ENCODE measurements at regions not wholly inside any gene's neighbourhood (a gene's known extent, or its start where the extent isn't known, plus 50 kb on each side); places are given as distances from the start of the nearest gene placed in this dataset.

DNA sequence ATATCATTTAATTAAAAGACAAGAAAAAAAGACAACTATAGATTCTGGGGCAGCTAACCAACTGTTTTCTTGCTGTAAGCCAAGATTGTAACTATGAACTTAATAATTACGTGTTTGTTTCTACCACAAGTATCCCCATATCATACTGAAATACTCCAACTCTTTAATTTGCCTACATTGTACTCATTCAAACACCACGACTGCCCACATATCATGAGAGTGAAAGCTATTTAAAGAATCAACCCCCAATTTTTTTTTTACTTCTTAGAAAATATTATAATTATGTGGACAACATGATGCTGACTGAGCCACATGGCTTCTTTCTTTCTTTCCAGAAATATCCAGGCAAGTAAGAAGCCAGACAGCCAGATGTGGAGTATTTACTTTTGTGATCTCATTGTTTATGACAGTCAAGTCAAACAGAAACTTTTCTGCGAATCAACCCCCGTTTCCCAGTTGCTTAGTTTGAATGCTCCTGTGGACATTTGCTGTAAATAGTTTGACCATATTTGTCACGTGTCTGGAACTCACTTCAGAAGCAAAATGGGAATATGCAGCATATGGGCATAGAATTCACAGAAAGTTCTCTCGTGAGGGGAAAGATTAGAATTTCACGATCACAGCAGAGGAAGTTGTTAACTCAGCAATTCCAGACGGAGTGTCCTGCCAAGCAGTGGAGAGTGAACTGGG lies 126.8 kb upstream of the PSMD7 start:
- no peak for FAIRE-seq

GRCh38 chr16:74169066-74169465 lies 127.5 kb upstream of the PSMD7 start:
- no peak for FAIRE-seq

DNA sequence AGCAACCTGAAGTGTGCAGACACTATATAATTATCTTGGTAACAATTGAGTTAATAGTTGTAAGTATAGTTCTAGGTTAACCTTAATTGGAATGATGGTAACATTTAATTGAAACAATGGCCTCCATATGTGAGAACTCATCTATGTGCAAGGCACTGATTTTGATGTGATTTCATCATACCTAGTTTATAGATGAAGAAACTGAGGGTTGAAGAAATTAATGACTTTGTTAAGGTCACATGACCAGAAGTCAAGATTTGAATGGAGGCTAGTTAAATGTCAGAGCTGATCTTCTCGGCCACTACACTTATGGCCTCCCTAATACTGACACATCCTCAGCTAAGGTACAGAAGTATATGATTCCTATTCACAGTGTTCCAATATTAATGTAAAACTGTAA lies 128.2 kb upstream of the PSMD7 start:
- FAIRE-seq = no peak

DNA sequence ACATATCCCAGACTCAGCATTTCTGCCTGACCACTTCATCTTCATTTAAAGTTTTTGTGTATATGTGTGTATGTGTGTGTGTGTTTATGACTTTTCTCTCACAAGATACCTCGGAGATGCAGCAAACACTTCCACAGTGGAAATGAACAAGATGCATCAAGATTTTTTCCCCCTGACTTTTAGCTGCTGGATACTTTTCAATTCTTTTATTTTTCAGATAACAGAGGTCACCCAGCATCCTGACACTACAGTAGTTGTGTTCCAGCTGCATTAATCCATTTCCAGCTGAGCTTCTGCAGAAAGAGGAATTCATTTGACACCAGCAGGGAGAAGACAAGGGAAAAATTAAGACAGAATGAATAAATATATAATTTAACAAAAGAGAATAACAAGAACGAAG lies 130.2 kb upstream of the PSMD7 start:
- FAIRE-seq = no peak

DNA sequence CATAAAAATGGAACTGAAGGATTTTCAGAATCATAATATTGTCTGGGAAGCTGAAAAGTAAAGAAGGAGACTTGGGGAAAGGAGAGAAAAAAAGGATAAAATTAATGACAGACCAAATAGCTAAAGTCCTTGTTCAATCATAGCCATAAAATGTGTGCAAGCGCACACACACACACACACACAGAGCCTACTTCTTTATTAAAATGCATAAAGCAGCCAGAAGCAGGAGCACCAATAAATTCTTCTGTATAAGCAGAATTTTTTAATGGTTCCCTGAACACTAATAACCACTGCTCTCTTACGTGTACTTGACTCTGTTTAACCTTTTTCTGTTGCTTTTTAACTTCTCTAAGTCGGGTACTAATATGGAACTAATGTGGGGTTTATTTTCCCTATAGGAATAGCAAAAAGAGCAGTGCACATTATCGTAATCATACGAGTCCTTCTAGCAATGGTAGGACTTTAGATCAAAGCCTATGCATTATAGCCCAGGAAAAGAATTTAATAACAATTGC lies 131.0 kb upstream of the PSMD7 start:
- FAIRE-seq = no peak

- no peak for FAIRE-seq
These were observed 135.9 kb upstream of the PSMD7 start for GRCh38 chr16:74160759-74161158.

- no peak for FAIRE-seq
These were observed 142.8 kb upstream of the PSMD7 start for GRCh38 chr16:74153773-74154172.

DNA sequence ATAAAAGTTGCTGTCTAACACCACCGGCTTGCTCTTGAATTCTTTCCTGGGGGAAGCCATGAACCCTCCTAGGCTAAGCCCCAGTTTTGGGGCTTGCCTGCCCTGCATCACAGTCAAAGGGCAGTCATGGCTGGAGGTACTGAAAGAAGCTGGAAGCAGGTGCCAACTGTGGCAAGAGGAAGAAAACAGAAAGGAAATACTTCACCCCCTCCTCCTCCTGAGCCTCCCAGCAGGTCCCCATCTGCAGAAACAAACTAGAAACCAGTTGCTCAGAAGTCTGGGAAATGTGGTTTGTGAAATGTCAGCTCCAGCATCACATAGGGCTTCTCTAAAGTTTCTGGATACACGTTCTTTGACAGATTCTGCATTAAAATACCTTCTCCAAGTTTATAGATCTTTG lies 150.0 kb upstream of the PSMD7 start:
- FAIRE-seq = no peak

DNA sequence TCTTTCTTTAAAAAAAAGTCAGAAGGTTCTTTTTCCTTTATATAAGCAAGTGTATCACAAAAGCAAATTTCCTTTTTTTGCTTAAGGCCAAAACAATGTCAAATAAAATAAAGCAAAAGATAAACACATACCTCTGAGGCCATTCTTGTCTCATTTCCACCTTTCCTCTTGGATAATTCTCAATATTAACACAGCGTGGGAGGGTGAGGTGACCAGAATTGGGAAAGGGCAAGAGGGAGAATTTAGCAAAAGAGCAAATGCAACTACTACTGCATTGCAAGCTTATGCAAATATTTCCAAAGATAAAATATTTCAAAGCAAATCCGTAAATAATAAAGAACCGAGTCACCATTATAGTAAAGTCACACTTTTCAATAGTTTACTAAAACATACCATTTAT lies 153.4 kb upstream of the PSMD7 start:
- no peak for FAIRE-seq

DNA sequence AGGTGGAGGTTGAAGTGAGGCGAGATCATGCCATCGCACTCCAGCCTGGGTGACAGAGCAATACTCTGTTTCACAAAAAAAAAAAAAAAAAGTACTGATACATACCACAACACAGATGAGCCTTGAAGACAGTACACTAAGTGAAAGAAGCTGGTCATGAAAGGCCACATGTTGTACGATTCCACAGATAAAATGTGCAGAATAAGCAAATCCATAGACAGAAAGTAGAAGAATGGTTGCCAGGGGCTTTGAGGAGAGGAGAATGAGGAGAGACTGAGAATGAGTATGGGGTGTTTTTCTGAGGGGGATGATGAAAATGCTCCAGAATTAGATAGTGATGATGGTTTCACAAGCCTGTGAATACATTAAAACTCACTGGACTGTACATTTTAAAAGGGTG lies 155.6 kb upstream of the PSMD7 start:
- no peak for FAIRE-seq

DNA sequence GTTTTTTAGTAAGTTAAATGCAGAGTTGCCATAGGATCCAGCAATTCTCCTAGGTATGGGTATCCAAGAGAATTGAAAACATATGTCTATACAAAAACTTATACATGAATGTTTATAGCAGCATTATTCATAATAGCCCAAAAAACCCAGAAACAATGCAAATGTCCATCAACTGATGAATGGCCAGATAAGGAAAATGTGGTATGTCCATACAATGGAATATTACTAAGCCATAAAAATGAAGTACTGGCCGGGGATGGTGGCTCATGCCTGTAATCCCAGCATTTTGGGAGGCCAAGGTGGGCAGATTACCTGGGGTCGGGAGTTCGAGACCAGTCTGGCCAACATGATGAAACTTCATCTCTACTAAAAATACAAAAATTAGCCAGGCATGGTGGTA lies 156.1 kb upstream of the PSMD7 start:
- no peak for FAIRE-seq

GRCh38 chr16:74123826-74124225 lies 172.8 kb upstream of the PSMD7 start:
- FAIRE-seq = no peak

- FAIRE-seq = no peak
These were observed 173.4 kb upstream of the PSMD7 start for GRCh38 chr16:74123195-74123594.

GRCh38 chr16:74117798-74118197 lies 178.8 kb upstream of the PSMD7 start:
- no peak for FAIRE-seq

- no peak for FAIRE-seq
These were observed 183.1 kb upstream of the PSMD7 start for GRCh38 chr16:74113545-74113944.

DNA sequence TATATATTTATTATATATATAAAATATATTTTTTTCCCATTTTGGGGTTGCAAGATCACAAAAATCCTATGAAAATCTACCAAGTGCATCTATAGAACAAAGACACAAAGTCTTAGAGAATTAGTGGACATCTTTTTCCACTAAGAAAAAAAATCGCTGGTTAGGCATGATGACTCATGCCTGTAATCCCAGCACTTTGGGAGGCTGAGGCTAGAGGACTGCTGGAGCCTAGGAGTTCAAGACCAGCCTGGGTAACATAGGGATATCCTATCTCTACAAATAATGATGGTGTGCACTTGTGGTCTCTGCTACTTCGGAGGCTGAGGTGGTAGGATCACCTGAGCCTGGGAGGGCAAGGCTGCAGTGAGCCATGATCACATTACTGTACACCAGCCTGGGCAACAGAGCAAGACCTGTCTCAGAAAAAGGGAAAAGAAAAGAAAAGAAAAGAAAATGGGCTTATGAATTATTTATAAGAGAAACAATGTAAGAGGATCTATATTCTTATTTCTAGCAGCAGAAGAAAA lies 185.1 kb upstream of the PSMD7 start:
- FAIRE-seq = no peak

- FAIRE-seq = no peak
These were observed 188.6 kb upstream of the PSMD7 start for GRCh38 chr16:74107795-74108610.

DNA sequence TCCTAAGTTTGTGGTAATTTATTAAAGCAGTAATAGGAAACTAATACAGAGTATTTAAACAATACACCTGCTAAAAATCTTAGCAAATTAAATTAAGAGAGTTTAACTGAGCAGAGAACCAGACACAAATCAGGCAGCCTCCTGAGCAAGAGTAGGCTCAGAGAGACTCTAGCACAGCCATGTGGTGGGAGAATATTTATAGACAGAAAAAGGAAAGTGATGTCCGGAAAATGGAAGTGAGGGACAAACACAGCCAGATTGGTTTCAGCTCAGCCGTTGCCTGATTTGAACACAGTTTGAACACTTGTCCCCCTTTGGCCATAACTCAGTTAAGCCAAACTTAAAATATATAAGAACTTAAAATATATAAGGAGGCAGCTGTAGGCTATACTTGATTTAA lies 192.6 kb upstream of the PSMD7 start:
- no peak for FAIRE-seq

- no peak for FAIRE-seq
These were observed 195.1 kb upstream of the PSMD7 start for GRCh38 chr16:74101379-74102137.

DNA sequence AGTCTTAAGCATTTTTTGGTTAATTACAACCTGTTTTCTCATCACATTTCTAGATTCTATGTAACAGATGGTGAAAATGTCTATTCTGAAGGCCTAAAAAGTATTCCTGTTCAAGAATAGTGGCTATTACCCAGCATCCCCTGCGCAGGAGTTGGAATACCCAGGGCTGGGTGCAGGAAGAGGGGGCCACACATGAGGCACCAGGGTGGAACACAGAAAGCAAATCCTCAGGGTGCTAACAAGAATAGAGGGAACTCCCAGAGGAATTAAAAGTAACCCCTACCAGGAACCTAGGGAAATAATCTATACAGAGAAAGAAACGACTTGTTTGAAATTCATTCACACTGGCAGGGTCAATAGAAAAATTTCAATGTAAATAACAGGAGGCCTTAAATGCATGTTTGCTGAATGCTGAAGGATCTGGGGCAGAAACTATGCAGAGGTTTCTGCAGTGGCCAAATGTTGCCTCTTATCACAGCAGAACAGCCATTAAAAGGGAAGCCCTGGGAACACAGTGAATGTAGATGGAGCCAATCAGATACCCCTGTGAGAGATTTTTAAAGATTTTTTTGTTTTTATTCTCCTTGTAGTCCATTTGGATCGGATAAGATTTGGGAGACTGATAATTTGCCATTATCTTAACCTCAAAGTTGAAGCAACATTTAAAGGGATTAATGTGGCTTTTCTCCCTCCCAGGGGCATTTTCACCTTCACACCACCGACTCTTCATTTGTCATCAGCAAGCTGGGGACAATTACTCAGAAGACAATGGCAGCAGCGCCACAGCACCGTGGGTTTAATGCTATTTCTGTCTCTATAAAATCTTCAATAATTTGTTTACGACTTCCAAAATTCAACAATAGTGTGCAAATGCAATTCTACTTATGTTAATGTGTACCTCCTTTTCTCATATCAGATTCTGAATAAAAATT lies 196.0 kb upstream of the PSMD7 start:
- FAIRE-seq = no peak

DNA sequence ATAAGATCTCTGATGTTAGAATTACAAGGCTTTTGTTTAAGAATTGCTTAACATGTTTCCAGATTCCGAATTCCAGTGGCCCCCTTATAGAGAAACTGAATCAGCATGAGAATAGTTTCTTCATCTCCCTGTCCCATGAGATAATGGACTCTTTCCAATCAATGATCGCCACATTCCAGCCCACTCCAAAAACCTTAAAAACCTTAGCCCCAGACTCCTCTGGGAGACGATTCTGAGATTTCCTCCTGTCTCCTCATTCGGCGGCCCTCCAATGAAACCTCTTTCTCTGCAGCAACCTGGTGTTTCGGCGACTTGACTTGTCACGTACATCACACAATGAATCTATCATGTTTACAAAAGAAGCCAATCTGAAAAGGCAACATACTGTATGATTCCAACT lies 197.1 kb upstream of the PSMD7 start:
- FAIRE-seq = no peak

DNA sequence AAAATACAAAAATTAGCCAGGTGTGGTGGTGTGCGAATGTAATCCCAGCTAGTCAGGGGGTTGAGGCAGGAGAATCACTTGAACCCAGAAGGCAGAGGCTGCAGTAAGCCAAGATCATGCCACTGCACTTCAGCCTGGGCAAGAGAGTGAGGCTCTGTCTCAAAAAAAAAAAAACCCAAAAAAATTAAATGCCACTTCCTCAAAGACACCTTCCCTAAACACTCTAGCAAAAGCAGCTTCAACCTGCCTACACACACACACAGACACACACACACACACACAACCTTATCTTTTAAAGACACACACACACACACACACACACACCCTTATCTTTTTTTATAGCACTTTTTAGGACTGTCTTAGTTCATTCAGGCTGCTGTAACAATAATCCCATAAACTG lies 201.7 kb upstream of the PSMD7 start:
- FAIRE-seq = no peak
